HepG2 (cell line): ENCODE measurements at regions not wholly inside any gene's neighbourhood (a gene's known extent, or its start where the extent isn't known, plus 50 kb on each side); places are given as distances from the start of the nearest gene placed in this dataset.

Source experiments
- ATAC-seq: fragments of 200-7000 bp; cut with Tn5 transposase; 3 replicates; pipeline ENCODE4 v1.9.1; 2020; ENCODE audit warnings: mild to moderate bottlenecking, moderate library complexity
- BruUV-seq: library from RNA; stranded (reverse); fragments of 400-500 nt; replicated peaks from 2 replicates; lab custom pipeline; 2021; lab: Mats Ljungman, UMichigan
- CTCF ChIA-PET: fragments of 300-600 bp; formaldehyde crosslinking; extraction: SDS; loops from one replicate; lab custom pipeline; 2021; ENCODE audit warnings: low total read pairs, inconsistent platforms, low intra/inter-chr PET ratio; lab: Yijun Ruan, JAX
- POLR2A ChIA-PET: fragments of 350-600 bp; sonication (Branson Sonifier 250); formaldehyde crosslinking; loops from one replicate; lab custom pipeline; 2020; ENCODE audit warnings: antibody characterized with exemption, inconsistent platforms; lab: Yijun Ruan, JAX
- DNase-seq: peaks from one replicate; pipeline ENCODE4 v3.0.0-alpha.2; 2015; ENCODE audit warnings: low spot score
- FAIRE-seq: peaks from 3 replicates; lab custom pipeline; 2011; peaks lifted over from hg19 to GRCh38; lab: Jason Lieb, UNC
- H2AFZ ChIP-seq: one replicate; pipeline ENCODE4 v1.6.1; 2011; ENCODE audit warnings: low read length, inconsistent platforms
- H3K27ac ChIP-seq: fragments of 300-600 bp; 3 replicates; pipeline ENCODE4 v1.8.0; 2011; ENCODE audit warnings: mixed run types, mild to moderate bottlenecking, mixed read lengths, low read length, inconsistent platforms; ENCODE audit not compliant: insufficient read depth; ENCODE audit errors: extremely low read length
- H3K27me3 ChIP-seq, 2 experiments: fragments of 200-600 bp in 1 of 2; 2 replicates in 1 of 2; 3 replicates in 1 of 2; pipeline versions ENCODE4 v1.6.0 to v1.8.0; 2011; ENCODE audit warnings: low read length in 2 of 2, mild to moderate bottlenecking in 2 of 2, moderate library complexity in 2 of 2, inconsistent platforms in 1 of 2; ENCODE audit not compliant: insufficient read depth in 2 of 2, control insufficient read depth in 1 of 2
- H3K36me3 ChIP-seq, 2 experiments: fragments of 200-600 bp in 1 of 2; replicated peaks in 1 of 2; 2 replicates in 1 of 2; 3 replicates in 1 of 2; pipeline versions ENCODE4 v1.5.1 to v1.8.0; 2011; ENCODE audit warnings: low read length in 2 of 2, inconsistent platforms in 1 of 2; ENCODE audit not compliant: insufficient read depth in 2 of 2, control insufficient read depth in 1 of 2
- H3K4me1 ChIP-seq: 2 replicates; pipeline ENCODE4 v1.5.1; 2012; ENCODE audit warnings: low read length, inconsistent platforms; ENCODE audit not compliant: insufficient read depth
- H3K4me2 ChIP-seq: 2 replicates; pipeline ENCODE4 v1.6.0; 2011; ENCODE audit warnings: low read depth, low read length, inconsistent platforms
- H3K4me3 ChIP-seq, 3 experiments: fragments of 200-600 bp in 1 of 3; sonication (generic), shearing (Covaris generic) in 1 of 3; replicated peaks in 1 of 3; 2 replicates each; pipeline ENCODE4 v1.5.1; 2011 to 2016; ENCODE audit warnings: low read length in 3 of 3, inconsistent platforms in 2 of 3, low read depth in 2 of 3, mild to moderate bottlenecking in 2 of 3, control low read depth in 1 of 3, mixed read lengths in 1 of 3; ENCODE audit not compliant: insufficient read depth in 1 of 3
- H3K79me2 ChIP-seq: one replicate; pipeline ENCODE4 v1.6.1; 2011; ENCODE audit warnings: low read length, inconsistent platforms; ENCODE audit not compliant: insufficient read depth
- H3K9ac ChIP-seq: 2 replicates; pipeline ENCODE4 v1.6.0; 2011; ENCODE audit warnings: mild to moderate bottlenecking, low read depth, low read length, inconsistent platforms; ENCODE audit not compliant: insufficient read depth
- H3K9me3 ChIP-seq: 2 replicates; pipeline ENCODE4 v1.5.1; 2012; ENCODE audit warnings: mild to moderate bottlenecking, low read length
- H4K20me1 ChIP-seq: 2 replicates; pipeline ENCODE4 v1.6.0; 2011; ENCODE audit warnings: inconsistent platforms, mild to moderate bottlenecking, low read length, moderate library complexity; ENCODE audit not compliant: insufficient read depth
- DR1 ChIP-seq: sonication (generic); formaldehyde crosslinking; IDR thresholded peaks from 2 replicates; pipeline ENCODE4 v1.8.0; 2021; ENCODE audit warnings: mild to moderate bottlenecking, missing genetic modification reagents, inconsistent platforms
- GLI4 ChIP-seq: sonication (generic); formaldehyde crosslinking; IDR thresholded peaks from 2 replicates; pipeline ENCODE4 v1.5.1; 2020; ENCODE audit warnings: missing genetic modification reagents, mild to moderate bottlenecking, moderate library complexity, borderline replicate concordance
- MEIS2 ChIP-seq: sonication (generic); formaldehyde crosslinking; IDR thresholded peaks from 2 replicates; pipeline ENCODE4 v1.9.0; 2021; ENCODE audit warnings: mild to moderate bottlenecking, missing genetic modification reagents
- NBN ChIP-seq: fragments of 450-650 bp; conservative IDR thresholded peaks from 2 replicates; pipeline ENCODE4 v1.6.1; 2017
- NFYB ChIP-seq: sonication (generic); formaldehyde crosslinking; IDR thresholded peaks from 2 replicates; pipeline ENCODE4 v1.4.0; 2020; ENCODE audit warnings: missing genetic modification reagents
- RFXANK ChIP-seq: IDR thresholded peaks from 2 replicates; pipeline ENCODE4 v1.6.1; 2016
- TEAD3 ChIP-seq: optimal IDR thresholded peaks from 2 replicates; pipeline ENCODE3; 2016; ENCODE audit warnings: borderline replicate concordance
- TFDP2 ChIP-seq: sonication (generic); formaldehyde crosslinking; IDR thresholded peaks from 2 replicates; pipeline ENCODE4 v1.4.0; 2020; ENCODE audit warnings: missing genetic modification reagents
- TOPORS ChIP-seq: sonication (generic); formaldehyde crosslinking; IDR thresholded peaks from 2 replicates; pipeline ENCODE4 v1.8.0; 2023; ENCODE audit warnings: mild to moderate bottlenecking, missing genetic modification reagents
- U2AF2 ChIP-seq: fragments of 200-400 bp; formaldehyde crosslinking; IDR thresholded peaks from 2 replicates; pipeline ENCODE4 v1.6.1; 2017; ENCODE audit warnings: low read depth, mild to moderate bottlenecking, low read length
- ZBTB42 ChIP-seq: sonication (generic); formaldehyde crosslinking; IDR thresholded peaks from 2 replicates; pipeline ENCODE4 v1.5.0; 2020; ENCODE audit warnings: mild to moderate bottlenecking, missing genetic modification reagents
- ZNF225 ChIP-seq: sonication (generic); formaldehyde crosslinking; IDR thresholded peaks from 2 replicates; pipeline ENCODE4 v1.4.0; 2020; ENCODE audit warnings: mild to moderate bottlenecking, missing genetic modification reagents
- ZNF598 ChIP-seq: sonication (generic); formaldehyde crosslinking; IDR thresholded peaks from 2 replicates; pipeline ENCODE4 v1.5.1; 2020; ENCODE audit warnings: mild to moderate bottlenecking, missing genetic modification reagents, borderline replicate concordance
- in situ Hi-C: cut with HindIII; loops from 2 replicates; pipeline ENCODE4 v1.10.0; 2017; ENCODE audit warnings: low pct_unique_long_range_greater_than_20kb; ENCODE audit not compliant: extremely low pct_ligation_motif_present
- intact Hi-C: fragments of 100-400 bp; cut with micrococcal nuclease; formaldehyde crosslinking; loops from one replicate; pipeline ENCODE4 v1.10.0; 2022; ENCODE audit not compliant: unreplicated experiment
- TF ChIP-seq, protein P1 (sequence below): sonication (generic); formaldehyde crosslinking; IDR thresholded peaks from 2 replicates; pipeline ENCODE4 v1.4.0; 2020; ENCODE audit warnings: missing genetic modification reagents, borderline replicate concordance
- TF ChIP-seq, protein P2 (sequence below): IDR thresholded peaks from 2 replicates; pipeline ENCODE4 v1.6.1; 2016; ENCODE audit warnings: low read depth, missing genetic modification reagents, missing compliant biosample characterization
- TF ChIP-seq, protein P3 (sequence below): sonication (generic); formaldehyde crosslinking; conservative IDR thresholded peaks from 2 replicates; pipeline ENCODE4 v1.8.1; 2023; ENCODE audit warnings: missing genetic modification reagents

- TF ChIP-seq TFDP2 (CRISPR knock-in tag) = no peak
Observed at GRCh38 chr13:31452525-31452924, 252.8 kb downstream of the B3GLCT start (continued).

- Histone ChIP-seq H3K4me1 (no peaks in the 10 kb centered on the region), H3K36me3 (no peaks in the 10 kb centered on the region), H3K79me2 (no peaks in the 10 kb centered on the region), H3K27me3 (no peaks in the 10 kb centered on the region), H3K9me3 (no peaks in the 10 kb centered on the region), H4K20me1 (no peaks in the 10 kb centered on the region), H3K9ac (no peak overlapping the region), H3K27ac (no peak overlapping the region), H3K4me3 (no peak overlapping the region), H2AFZ (no peak overlapping the region), H3K4me2 (no peak overlapping the region)
- DNase-seq (no peak), FAIRE-seq (no peak), ATAC-seq (no peak)
- TF ChIP-seq GLI4 = no peak
- TF ChIP-seq RFXANK (CRISPR knock-in tag) = no peak
- no peak for TF ChIP-seq NBN
- no peak for TF ChIP-seq TEAD3
- TF ChIP-seq U2AF2 = no peak
- no peak for TF ChIP-seq MEIS2 (CRISPR knock-in tag)
- TF ChIP-seq DR1 (CRISPR knock-in tag) = no peak
- TF ChIP-seq, protein P1, sequence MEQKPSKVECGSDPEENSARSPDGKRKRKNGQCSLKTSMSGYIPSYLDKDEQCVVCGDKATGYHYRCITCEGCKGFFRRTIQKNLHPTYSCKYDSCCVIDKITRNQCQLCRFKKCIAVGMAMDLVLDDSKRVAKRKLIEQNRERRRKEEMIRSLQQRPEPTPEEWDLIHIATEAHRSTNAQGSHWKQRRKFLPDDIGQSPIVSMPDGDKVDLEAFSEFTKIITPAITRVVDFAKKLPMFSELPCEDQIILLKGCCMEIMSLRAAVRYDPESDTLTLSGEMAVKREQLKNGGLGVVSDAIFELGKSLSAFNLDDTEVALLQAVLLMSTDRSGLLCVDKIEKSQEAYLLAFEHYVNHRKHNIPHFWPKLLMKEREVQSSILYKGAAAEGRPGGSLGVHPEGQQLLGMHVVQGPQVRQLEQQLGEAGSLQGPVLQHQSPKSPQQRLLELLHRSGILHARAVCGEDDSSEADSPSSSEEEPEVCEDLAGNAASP (CRISPR knock-in tag) = no peak
- no peak for TF ChIP-seq ZNF598 (CRISPR knock-in tag)
- no peak for TF ChIP-seq NFYB (CRISPR knock-in tag)
- TF ChIP-seq, protein P2, sequence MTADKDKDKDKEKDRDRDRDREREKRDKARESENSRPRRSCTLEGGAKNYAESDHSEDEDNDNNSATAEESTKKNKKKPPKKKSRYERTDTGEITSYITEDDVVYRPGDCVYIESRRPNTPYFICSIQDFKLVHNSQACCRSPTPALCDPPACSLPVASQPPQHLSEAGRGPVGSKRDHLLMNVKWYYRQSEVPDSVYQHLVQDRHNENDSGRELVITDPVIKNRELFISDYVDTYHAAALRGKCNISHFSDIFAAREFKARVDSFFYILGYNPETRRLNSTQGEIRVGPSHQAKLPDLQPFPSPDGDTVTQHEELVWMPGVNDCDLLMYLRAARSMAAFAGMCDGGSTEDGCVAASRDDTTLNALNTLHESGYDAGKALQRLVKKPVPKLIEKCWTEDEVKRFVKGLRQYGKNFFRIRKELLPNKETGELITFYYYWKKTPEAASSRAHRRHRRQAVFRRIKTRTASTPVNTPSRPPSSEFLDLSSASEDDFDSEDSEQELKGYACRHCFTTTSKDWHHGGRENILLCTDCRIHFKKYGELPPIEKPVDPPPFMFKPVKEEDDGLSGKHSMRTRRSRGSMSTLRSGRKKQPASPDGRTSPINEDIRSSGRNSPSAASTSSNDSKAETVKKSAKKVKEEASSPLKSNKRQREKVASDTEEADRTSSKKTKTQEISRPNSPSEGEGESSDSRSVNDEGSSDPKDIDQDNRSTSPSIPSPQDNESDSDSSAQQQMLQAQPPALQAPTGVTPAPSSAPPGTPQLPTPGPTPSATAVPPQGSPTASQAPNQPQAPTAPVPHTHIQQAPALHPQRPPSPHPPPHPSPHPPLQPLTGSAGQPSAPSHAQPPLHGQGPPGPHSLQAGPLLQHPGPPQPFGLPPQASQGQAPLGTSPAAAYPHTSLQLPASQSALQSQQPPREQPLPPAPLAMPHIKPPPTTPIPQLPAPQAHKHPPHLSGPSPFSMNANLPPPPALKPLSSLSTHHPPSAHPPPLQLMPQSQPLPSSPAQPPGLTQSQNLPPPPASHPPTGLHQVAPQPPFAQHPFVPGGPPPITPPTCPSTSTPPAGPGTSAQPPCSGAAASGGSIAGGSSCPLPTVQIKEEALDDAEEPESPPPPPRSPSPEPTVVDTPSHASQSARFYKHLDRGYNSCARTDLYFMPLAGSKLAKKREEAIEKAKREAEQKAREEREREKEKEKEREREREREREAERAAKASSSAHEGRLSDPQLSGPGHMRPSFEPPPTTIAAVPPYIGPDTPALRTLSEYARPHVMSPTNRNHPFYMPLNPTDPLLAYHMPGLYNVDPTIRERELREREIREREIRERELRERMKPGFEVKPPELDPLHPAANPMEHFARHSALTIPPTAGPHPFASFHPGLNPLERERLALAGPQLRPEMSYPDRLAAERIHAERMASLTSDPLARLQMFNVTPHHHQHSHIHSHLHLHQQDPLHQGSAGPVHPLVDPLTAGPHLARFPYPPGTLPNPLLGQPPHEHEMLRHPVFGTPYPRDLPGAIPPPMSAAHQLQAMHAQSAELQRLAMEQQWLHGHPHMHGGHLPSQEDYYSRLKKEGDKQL (CRISPR knock-in tag) = no peak
- no peak for TF ChIP-seq ZBTB42 (CRISPR knock-in tag)
- TF ChIP-seq, protein P3, sequence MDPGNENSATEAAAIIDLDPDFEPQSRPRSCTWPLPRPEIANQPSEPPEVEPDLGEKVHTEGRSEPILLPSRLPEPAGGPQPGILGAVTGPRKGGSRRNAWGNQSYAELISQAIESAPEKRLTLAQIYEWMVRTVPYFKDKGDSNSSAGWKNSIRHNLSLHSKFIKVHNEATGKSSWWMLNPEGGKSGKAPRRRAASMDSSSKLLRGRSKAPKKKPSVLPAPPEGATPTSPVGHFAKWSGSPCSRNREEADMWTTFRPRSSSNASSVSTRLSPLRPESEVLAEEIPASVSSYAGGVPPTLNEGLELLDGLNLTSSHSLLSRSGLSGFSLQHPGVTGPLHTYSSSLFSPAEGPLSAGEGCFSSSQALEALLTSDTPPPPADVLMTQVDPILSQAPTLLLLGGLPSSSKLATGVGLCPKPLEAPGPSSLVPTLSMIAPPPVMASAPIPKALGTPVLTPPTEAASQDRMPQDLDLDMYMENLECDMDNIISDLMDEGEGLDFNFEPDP (CRISPR knock-in tag) = no peak
- TF ChIP-seq TOPORS = no peak
- TF ChIP-seq ZNF225 (CRISPR knock-in tag) = no peak
- no TSS peak for BruUV-seq
- intact Hi-C loops = no loop called here
- in situ Hi-C loops = no loop called here
- ChIA-PET POLR2A (no interaction called here), CTCF (no interaction called here)
Observed at GRCh38 chr13:31455581-31455980, 255.8 kb downstream of the B3GLCT start.
